Cardiac fibroblast (primary cell): ENCODE measurements at regions not wholly inside any gene's neighbourhood (a gene's known extent, or its start where the extent isn't known, plus 50 kb on each side); places are given as distances from the start of the nearest gene placed in this dataset.

ENCODE experiments used
- DNase-seq, 2 donors: peaks; one replicate each; pipeline versions ENCODE4 v3.0.0 to v3.0.0-alpha.2; 2010; ENCODE audit warnings: low read depth in 2 of 2
- H3K4me3 ChIP-seq, 2 donors: replicated peaks in 1 of 2; 1 replicate in 1 of 2; 2 replicates in 1 of 2; pipeline ENCODE4 v1.5.1; 2011; ENCODE audit warnings: low read depth in 2 of 2, low read length in 2 of 2, mild to moderate bottlenecking in 2 of 2, moderate library complexity in 1 of 2
- CTCF ChIP-seq: IDR thresholded peaks from one replicate; pipeline ENCODE4 v1.5.1; 2011; ENCODE audit warnings: low read depth, mild to moderate bottlenecking, low read length, inconsistent platforms

- DNase-seq = no peak
- no peak overlapping the region for H3K4me3 ChIP-seq
- TF ChIP-seq CTCF = peak; percentile 19
Measured at GRCh38 chr4:175509320-175509719, 302.7 kb downstream of the GPM6A start.

DNA sequence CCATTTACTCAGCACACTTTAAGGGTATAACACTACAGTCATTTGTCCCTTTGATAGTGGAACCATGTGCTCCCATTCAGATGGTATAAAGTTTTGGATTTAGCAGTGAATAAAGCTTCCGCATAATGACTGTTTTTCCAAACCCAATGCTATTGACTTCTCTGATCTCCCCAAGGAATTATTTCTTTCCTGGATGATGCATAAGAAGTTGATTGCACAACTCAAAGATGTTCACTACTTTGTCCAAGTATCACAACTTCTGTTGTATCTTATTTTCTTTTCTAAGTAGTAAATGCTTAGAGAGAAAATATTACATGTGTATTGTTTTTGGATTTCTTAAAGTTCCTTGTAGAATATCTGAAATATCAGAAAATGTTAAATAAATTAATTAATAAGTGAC, 300.2 kb downstream of the GPM6A start:
- TF ChIP-seq CTCF = no peak
- H3K4me3 ChIP-seq = no peak overlapping the region
- peak in 1 of 2 donors; percentile 74 for DNase-seq

- DNase-seq = no peak
- H3K4me3 ChIP-seq = no peak overlapping the region
- TF ChIP-seq CTCF = no peak
Measured at GRCh38 chr4:175514174-175514573, 297.9 kb downstream of the GPM6A start.

DNA sequence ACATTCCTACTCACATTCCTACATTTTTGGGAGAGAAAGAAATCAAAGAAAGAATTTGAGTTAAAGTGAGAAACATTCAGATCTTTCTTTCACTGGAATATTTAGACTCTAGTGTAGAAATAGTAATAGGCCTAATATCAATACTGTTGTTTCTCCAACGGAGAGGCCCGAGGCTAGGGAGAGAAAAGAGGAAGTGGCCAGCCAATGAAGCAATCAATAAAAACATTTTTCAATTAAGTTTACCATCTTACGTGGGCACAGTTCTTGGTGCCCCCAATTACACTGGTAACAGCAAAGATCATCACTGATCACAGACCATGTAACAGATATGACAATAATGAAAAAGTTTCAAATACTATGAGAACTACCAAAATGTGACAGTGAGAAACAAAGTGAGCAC, 281.4 kb downstream of the GPM6A start:
- TF ChIP-seq CTCF = no peak
- H3K4me3 ChIP-seq = no peak overlapping the region
- no peak for DNase-seq

GRCh38 chr4:175531405-175532091, 280.5 kb downstream of the GPM6A start:
- no peak for TF ChIP-seq CTCF
- peak; percentile 1 to 84 for DNase-seq
- H3K4me3 ChIP-seq = no peak overlapping the region

DNA sequence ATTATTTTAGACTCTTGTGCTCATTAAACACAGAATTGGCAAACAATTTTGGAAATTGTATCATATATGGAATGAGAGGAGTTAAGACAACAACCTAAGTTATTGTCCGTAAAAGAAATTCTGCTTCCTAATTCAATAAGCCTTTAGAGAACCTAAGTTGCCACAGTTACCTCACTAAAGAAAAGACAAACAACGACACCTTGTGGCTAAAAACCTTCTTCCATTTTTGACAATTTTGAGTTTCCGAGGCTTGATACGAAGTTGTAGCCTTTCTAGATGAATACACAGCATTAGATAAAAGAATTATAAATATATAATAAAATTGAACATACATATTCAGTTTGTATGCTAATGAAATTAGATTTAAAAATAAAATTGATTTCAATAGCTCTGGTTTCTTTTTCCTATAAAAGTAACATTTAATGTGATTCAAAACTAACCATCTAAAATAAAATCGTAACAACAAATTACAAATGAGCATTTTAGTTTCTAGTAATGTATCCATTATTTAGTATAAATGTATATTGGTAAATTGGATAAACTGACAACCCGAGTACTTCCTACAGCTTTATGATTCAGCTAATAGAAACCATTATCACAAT, 275.1 kb downstream of the GPM6A start:
- DNase-seq = peak; percentile 66 to 86
- no peak overlapping the region for H3K4me3 ChIP-seq
- peak; percentile 49 for TF ChIP-seq CTCF
